Central memory CD4-positive, alpha-beta T cell (primary cell): ENCODE measurements at regions not wholly inside any gene's neighbourhood (a gene's known extent, or its start where the extent isn't known, plus 50 kb on each side); places are given as distances from the start of the nearest gene placed in this dataset.
"Not testable (repeated sequence)": the region's sequence is repeated elsewhere in the genome, so short reads cannot be mapped to it uniquely, and the experiment has no call there.

Experiments
- DNase-seq: peaks from one replicate; pipeline ENCODE4 v3.0.0; 2022

- DNase-seq: no peak
Observed at GRCh38 chr1:22320587-22321344, 130.9 kb upstream of the ZBTB40 start.

GRCh38 chr1:22321917-22322316 is 129.7 kb upstream of the ZBTB40 start:
- DNase-seq: no peak

DNA sequence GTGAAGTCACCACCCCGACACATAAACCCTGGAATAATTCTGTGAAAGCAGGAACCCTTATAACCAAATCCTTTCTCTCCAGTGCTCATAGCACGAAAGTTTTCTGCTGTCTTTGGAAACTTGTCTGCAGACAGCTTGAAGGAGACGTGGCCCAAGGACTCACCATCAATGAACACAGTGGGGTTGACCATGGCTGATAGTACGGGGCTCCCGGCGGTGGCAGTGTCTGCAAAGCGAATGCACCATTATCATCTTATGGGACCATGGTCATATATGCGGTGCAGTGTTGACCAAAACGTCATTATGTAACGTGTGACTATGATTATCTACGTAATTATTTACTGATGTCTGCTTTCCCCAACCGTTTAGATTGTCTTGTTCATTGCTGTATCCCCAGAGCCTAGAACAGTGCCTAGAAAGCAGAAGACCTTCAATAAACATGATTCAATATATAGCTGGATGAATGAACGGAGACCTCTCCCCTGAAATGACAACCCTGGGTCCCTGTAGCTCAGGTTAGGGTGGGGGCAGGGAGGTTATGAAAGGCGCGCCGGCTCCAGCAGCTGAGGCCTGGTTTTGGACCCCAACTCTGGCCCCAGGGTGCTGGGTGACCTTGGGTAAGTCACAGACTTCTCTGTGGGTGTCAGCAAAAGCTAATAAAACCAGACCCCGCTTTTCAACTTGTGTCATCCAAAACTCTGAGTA is 128.4 kb upstream of the ZBTB40 start:
- no peak for DNase-seq

GRCh38 chr1:22323846-22324504 is 127.7 kb upstream of the ZBTB40 start:
- no peak for DNase-seq

DNA sequence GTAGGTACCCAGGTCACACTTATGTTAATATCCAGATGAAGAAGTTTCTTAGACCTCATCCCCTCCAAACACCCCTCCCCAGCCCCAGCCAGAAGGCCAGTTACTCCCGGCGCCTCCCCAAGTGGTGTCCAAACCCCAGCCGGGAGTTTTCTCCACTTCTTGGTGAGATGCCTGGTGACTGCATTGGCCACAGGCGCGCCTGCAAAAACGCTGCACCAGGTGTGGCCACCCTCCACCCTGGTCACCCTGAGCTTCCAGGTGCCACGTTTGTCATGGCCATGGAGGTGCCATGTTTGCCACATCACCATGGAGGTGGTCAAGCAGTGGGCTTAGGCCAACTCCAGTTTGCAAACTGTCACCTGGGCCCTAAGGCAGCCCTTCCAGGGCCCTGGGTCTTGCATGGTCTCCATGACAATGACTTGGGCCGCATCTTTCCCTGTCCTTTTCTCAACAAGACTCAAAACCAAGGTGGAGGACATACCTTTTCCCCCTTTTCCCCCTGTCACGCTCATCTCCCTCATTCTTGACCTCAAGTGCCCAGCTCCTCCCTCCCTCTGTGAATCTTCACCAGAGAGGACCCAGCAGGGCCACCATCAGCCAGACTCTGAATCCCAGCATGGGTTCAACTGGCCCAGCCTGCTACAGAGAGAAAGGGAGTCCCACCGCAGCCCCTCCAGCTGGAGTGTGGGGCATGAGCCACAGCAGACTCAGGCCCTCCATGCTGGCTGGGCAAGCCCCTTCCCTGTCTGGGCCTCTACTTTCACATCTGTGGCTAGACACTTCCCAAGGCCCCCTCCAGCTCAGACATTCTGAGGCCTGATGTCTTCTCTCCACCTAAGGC is 125.9 kb upstream of the ZBTB40 start:
- no peak for DNase-seq

DNA sequence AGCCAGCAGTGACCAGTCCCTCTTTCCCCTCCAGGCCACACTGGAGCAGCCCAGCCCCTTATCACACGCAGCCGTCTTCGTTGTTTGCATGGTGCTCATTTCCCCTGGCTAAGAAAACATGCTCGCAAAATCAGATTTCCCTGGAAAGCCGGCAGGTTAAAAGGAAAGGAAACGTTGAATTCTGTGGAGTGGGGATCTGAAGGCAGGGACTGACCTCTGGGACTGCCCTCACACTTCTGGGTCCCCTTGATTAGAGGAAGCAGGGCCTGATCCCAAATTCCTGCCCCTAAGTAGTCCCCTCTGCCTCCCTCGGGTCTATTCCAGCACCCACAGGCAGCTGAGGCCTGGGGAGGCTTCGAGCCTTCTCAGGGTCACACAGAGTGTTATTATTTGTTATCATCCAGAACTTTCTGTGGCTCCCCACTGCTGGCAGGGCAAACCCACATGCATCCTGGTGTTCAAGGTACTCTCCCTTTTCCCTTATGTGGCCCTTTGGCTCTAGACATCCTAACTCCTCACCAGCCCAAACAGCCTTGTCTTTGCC is 125.2 kb upstream of the ZBTB40 start:
- no peak for DNase-seq

- DNase-seq: no peak
Observed at GRCh38 chr1:22326931-22327330, 124.7 kb upstream of the ZBTB40 start.

DNA sequence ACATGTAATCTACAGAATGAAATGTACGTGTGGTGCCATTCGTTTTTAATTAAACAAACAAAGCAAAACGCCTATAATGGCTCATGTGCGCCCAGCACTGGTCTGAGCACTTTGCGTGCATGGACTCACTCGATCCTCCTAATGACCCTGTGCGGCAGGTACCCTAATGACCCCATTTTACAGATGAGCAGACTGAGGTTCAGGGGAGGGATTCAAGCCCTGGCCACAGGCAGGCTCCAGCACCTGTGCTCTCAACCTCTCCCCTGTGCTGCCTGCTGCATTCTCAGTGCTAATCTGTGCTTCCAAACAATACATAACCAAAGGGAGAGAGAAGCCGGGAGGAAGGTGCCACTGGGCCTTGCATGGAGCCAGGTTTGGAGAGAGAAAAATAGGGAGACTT is 124.2 kb upstream of the ZBTB40 start:
- DNase-seq: no peak

DNA sequence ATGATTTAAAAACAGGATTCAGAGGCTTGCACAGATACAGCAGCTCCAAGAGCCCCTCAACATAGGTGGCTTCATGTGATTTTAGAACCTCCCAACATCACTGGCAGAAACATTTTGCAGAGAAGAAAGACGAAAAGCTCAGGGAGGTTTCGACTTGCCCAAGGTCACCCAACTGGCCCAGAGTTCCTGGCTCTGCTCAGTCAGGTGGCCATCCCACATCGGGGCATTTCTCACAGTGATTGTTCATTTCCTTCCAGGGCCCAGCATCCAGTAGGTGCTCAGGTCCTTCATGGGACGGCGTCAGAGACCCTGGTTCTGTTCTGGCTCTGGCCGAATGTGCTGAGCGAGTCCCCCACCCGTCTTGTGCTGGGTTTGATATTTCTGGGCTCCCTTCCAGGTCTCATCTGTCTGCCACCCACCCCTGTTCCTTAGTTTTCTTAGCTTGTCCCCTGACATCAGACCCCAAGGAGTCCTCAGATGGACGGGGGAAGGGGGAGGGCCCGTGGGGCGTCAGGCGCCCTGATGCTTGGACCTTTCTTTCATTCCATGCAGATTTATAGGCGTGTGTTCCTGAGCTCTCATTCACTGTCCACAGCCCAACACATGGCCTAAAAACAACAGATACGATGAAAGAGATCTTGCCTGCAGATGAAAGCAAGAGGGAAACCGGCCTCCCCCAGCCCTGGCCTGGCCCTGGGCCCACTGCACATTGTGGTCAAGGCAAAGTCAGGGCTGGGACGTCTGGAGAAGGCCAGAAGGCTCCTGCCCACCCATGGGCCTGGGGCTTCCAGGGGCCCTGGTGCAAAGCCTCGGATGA is 123.1 kb upstream of the ZBTB40 start:
- DNase-seq: no peak

GRCh38 chr1:22329148-22329515 is 122.5 kb upstream of the ZBTB40 start:
- no peak for DNase-seq

DNA sequence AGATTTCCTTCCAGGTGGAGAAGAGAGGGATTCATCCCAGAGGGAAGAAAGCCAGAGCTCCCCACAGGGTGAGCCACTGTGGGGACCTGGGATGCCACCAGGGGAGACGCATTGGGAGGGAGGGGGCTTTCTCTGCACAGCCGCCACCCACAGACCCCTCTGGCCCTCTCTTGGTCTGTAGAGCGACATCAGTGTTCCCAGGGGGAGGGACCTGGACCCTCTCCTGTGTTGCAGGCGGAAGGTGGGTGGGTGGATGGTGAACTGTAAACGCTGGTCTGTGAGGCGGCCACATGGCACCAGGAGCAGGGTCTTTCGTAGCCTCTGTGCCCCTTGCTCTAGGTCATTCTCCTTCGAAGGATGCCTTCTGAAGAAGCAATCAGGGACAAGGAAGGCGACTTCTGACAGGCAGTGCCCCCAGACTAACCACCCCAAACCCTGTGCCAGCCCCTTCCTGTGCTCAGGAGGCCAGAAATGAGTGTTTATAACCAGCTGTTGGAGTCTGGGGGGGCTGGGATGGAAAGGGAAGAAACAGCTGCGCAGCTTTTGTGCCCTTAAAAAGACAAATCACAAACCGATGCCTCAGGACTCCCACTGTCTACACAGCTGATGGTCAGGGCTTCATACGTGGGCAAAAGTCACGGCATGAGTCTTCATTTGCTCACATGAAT is 121.4 kb upstream of the ZBTB40 start:
- DNase-seq: no peak

GRCh38 chr1:22330760-22331119 is 120.9 kb upstream of the ZBTB40 start:
- DNase-seq: no peak

DNA sequence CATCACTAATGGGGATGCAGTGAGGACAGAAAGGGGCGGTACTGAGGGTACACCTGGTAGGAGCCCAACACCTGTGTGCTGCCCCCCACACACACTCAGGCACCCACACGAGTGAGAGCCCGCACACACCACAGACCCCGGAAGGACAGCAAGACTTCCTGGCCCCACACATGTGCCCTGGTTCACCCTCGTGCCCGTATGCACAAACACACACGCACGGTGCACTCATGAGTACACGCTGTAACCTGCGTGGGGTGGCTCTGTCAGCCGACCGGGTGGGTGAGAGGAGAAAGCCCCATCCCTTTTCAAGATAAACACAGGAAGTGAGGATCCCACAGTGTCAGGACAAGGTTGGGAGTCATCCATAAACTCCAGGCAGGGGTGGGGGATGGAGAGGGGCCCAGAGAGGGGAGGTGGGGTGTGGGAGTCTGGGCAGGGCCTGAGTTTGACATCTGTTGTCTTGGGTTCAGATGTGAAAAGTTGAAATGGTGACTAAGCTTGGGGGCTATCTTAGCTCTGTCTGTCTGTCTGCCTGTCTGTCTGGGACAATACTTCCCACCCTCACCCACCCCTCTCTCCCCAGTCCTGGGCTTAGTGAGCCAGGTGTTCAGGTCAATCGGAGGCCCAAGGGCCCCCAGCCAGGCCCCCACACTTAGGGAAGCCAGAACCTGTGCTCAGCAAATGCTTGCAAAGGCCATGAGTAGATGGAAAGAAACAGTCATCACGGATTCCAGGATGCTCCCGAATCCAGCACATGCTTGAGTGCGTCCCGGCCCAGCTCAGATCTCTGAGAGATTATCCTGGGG is 119.8 kb upstream of the ZBTB40 start:
- DNase-seq: no peak

GRCh38 chr1:22332424-22332717 is 119.3 kb upstream of the ZBTB40 start:
- DNase-seq: no peak

GRCh38 chr1:22332795-22333499 is 118.7 kb upstream of the ZBTB40 start:
- no peak for DNase-seq

- DNase-seq: no peak
Observed at GRCh38 chr1:22333516-22334121, 118.0 kb upstream of the ZBTB40 start.

GRCh38 chr1:22334860-22335550 is 116.6 kb upstream of the ZBTB40 start:
- no peak for DNase-seq

DNA sequence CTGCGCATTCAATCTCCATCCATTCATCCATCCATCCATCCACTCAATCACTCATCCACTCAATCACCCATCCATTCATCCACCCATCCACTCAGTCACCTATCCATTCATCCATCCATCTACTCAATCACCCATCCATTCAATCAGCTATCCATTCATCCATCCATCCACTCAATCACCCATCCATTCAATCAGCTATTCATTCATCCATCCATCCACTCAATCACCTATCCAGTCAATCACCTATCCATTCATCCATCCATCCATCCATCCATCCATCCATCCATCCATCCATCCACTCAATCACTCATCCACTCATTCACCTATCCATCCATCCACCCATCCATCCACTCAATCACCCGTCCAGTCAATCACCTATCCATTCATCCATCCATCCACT is 115.4 kb upstream of the ZBTB40 start:
- not testable (repeated sequence) for DNase-seq
